HCT116 (cell line): ENCODE measurements at regions not wholly inside any gene's neighbourhood (a gene's known extent, or its start where the extent isn't known, plus 50 kb on each side); places are given as distances from the start of the nearest gene placed in this dataset.

ENCODE experiments used
- ATF3 ChIP-seq: IDR thresholded peaks from 2 replicates; pipeline ENCODE4 v1.6.1; 2012
- CTCF ChIP-seq, 3 experiments: fragments of 200-600 bp in 1 of 3; sonication (generic) in 1 of 3; IDR thresholded peaks in 2 of 3; conservative IDR thresholded peaks in 1 of 3; 2 replicates each; pipeline ENCODE4 v1.5.1; 2012 to 2017; ENCODE audit warnings: low read depth in 2 of 3, low read length in 2 of 3, antibody characterized with exemption in 1 of 3, borderline replicate concordance in 1 of 3, control low read depth in 1 of 3, mild to moderate bottlenecking in 1 of 3, mixed read lengths in 1 of 3, mixed run types in 1 of 3, moderate library complexity in 1 of 3; ENCODE audit not compliant: insufficient read depth in 1 of 3
- EZH2 ChIP-seq: fragments of 200-600 bp; sonication (generic); IDR thresholded peaks from 2 replicates; pipeline ENCODE4 v1.6.1; 2017; ENCODE audit warnings: antibody characterized with exemption, mixed run types
- FOSL1 ChIP-seq: IDR thresholded peaks from 2 replicates; pipeline ENCODE4 v1.6.1; 2012; ENCODE audit warnings: low read depth
- MAX ChIP-seq: IDR thresholded peaks from 2 replicates; pipeline ENCODE4 v1.6.1; 2012
- POLR2A ChIP-seq: IDR thresholded peaks from 2 replicates; pipeline ENCODE4 v1.7.0; 2011; ENCODE audit warnings: borderline replicate concordance; ENCODE audit not compliant: insufficient read depth, insufficient read length; ENCODE audit errors: extremely low read depth
- POLR2AphosphoS5 ChIP-seq: IDR thresholded peaks from 2 replicates; pipeline ENCODE4 v1.6.1; 2011; ENCODE audit warnings: mild to moderate bottlenecking, low read depth, low read length, moderate library complexity
- RAD21 ChIP-seq: IDR thresholded peaks from 2 replicates; pipeline ENCODE4 v1.6.1; 2012; ENCODE audit warnings: low read depth, mild to moderate bottlenecking
- REST ChIP-seq: IDR thresholded peaks from 2 replicates; pipeline ENCODE4 v1.6.1; 2012; ENCODE audit warnings: low read depth
- YY1 ChIP-seq: IDR thresholded peaks from 2 replicates; pipeline ENCODE4 v1.6.1; 2011; ENCODE audit warnings: low read length, low read depth, moderate library complexity, mild to moderate bottlenecking; ENCODE audit not compliant: insufficient replicate concordance; ENCODE audit errors: extremely low read depth

DNA sequence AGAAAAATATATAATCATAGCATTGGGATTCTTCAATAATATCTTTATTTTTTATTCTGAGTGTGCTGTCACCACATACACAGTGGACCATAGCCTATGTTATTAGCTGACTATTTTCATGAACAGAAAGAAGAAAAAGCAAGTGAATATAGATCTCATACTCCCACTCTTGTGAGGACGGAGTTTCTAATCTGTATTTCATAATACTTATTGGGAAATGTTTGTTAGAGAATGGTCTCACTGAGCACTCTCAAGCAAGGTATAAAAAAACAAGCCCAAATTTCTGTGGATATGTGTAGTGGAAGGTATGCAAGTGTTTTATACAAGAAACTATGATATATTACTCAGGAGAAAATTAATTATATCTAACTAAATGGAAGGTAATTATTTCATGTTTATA is 1218.1 kb downstream of the SLITRK1 start:
- no peak for TF ChIP-seq CTCF (IDR thresholded peaks at IDR 0.05 in 2 of 3, conservative IDR thresholded peaks at IDR 0.05 in 1 of 3; ENCODE audit: borderline replicate concordance in 1 of 3, insufficient read depth in 1 of 3, low read depth in 2 of 3, low read length in 2 of 3)
- no peak for TF ChIP-seq FOSL1
- TF ChIP-seq POLR2A, result no peak
- TF ChIP-seq YY1, result no peak
- TF ChIP-seq POLR2AphosphoS5, result no peak
- no peak for TF ChIP-seq EZH2
- TF ChIP-seq RAD21, result no peak
- no peak for TF ChIP-seq MAX
- no peak for TF ChIP-seq ATF3
- no peak for TF ChIP-seq REST
